ENCODE measurements at regions not wholly inside any gene's neighbourhood (a gene's known extent, or its start where the extent isn't known, plus 50 kb on each side); places are given as distances from the start of the nearest gene placed in this dataset.

GRCh38 chr12:73950507-73950906 lies 587.1 kb upstream of the ATXN7L3B start:
- TF ChIP-seq POLR2A (IDR thresholded peaks at IDR 0.05) (no peak), POLR2AphosphoS5 (IDR thresholded peaks at IDR 0.05) (no peak), CTCF (IDR thresholded peaks at IDR 0.05 in 8 of 11, conservative IDR thresholded peaks at IDR 0.05 in 3 of 11) (no peak)
- H3K27me3 ChIP-seq (replicated peaks in 1 of 7), result no peaks in the 10 kb centered on the region
- no peak for DNase-seq
- no peak overlapping the region for H3K4me3 ChIP-seq
- H3K9me3 ChIP-seq, result no peaks in the 10 kb centered on the region
- no peaks in the 10 kb centered on the region for H3K36me3 ChIP-seq
- 71 to 90% (median 73%) methylated on average over 1 of the region's 1 CpG for WGBS, 5 donors
- H3K27ac ChIP-seq, result no peak overlapping the region
- intact Hi-C loops (cut with DNase I; ENCODE audit: low total_unique reads), result no loop called here
- no peaks in the 10 kb centered on the region for H3K4me1 ChIP-seq

GRCh38 chr12:73951956-73952703 lies 585.5 kb upstream of the ATXN7L3B start:
- 66 to 87% (median 68%) methylated on average over 3 of the region's 3 CpGs for WGBS, 5 donors
- Histone ChIP-seq H3K27ac (no peak overlapping the region), H3K4me3 (no peak overlapping the region), H3K4me1 (no peaks in the 10 kb centered on the region), H3K9me3 (no peaks in the 10 kb centered on the region), H3K36me3 (no peaks in the 10 kb centered on the region), H3K27me3 (replicated peaks in 1 of 7) (no peaks in the 10 kb centered on the region)
- intact Hi-C loops (cut with DNase I; ENCODE audit: low total_unique reads), result no loop called here
- TF ChIP-seq POLR2AphosphoS5 (IDR thresholded peaks at IDR 0.05) (no peak), CTCF (IDR thresholded peaks at IDR 0.05 in 8 of 11, conservative IDR thresholded peaks at IDR 0.05 in 3 of 11) (no peak), POLR2A (IDR thresholded peaks at IDR 0.05) (no peak)
- DNase-seq, result no peak

- DNase-seq, result no peak
- TF ChIP-seq POLR2AphosphoS5 (IDR thresholded peaks at IDR 0.05) (no peak), POLR2A (IDR thresholded peaks at IDR 0.05) (no peak), CTCF (IDR thresholded peaks at IDR 0.05 in 8 of 11, conservative IDR thresholded peaks at IDR 0.05 in 3 of 11) (no peak)
- H3K4me3 ChIP-seq, result no peak overlapping the region
- H3K4me1 ChIP-seq, result no peaks in the 10 kb centered on the region
- no peaks in the 10 kb centered on the region for H3K27me3 ChIP-seq (replicated peaks in 1 of 7)
- no peaks in the 10 kb centered on the region for H3K36me3 ChIP-seq
- intact Hi-C loops (cut with DNase I; ENCODE audit: low total_unique reads), result no loop called here
- no peaks in the 10 kb centered on the region for H3K9me3 ChIP-seq
- no peak overlapping the region for H3K27ac ChIP-seq
- WGBS, 5 donors, result 72 to 88% (median 85%) methylated on average over 3 of the region's 3 CpGs
Measured at GRCh38 chr12:73964641-73965040, 573.0 kb upstream of the ATXN7L3B start.

GRCh38 chr12:73973486-73973885 lies 564.1 kb upstream of the ATXN7L3B start:
- intact Hi-C loops (cut with DNase I; ENCODE audit: low total_unique reads), result no loop called here
- TF ChIP-seq CTCF (IDR thresholded peaks at IDR 0.05 in 8 of 11, conservative IDR thresholded peaks at IDR 0.05 in 3 of 11), result no peak
- no peak for TF ChIP-seq POLR2A (IDR thresholded peaks at IDR 0.05)
- no peak for TF ChIP-seq POLR2AphosphoS5 (IDR thresholded peaks at IDR 0.05)
- Histone ChIP-seq H3K27me3 (replicated peaks in 1 of 7) (no peaks in the 10 kb centered on the region), H3K36me3 (no peaks in the 10 kb centered on the region), H3K27ac (no peak overlapping the region), H3K4me1 (no peaks in the 10 kb centered on the region), H3K4me3 (no peak overlapping the region), H3K9me3 (peaks cover 0 to 11% (median 0%) of the 10 kb centered on the region in 8 donors)
- DNase-seq, result no peak
- 78 to 95% (median 90%) methylated on average over 1 of the region's 1 CpG for WGBS, 5 donors

Measured in spleen (tissue), 11 donors.